ENCODE measurements at regions not wholly inside any gene's neighbourhood (a gene's known extent, or its start where the extent isn't known, plus 50 kb on each side); places are given as distances from the start of the nearest gene placed in this dataset.

- Mint-ChIP-seq H3K27me3 (ENCODE audit: low read depth) (no peaks in the 10 kb centered on the region), H3K36me3 (ENCODE audit: low read depth) (no peaks in the 10 kb centered on the region), H3K4me1 (ENCODE audit: low read depth) (no peaks in the 10 kb centered on the region), H3K4me3 (no peak overlapping the region), H3K27ac (no peak overlapping the region), H3K9me3 (ENCODE audit: insufficient read depth) (no peaks in the 10 kb centered on the region)
- DNase-seq (no peak), ATAC-seq (no peak)
- CTCF ChIA-PET = no interaction called here
- POLR2A ChIA-PET = no interaction called here
These were observed 350.0 kb downstream of the GLRX3 start for GRCh38 chr10:130485958-130486895.

GRCh38 chr10:130486906-130487305, 350.7 kb downstream of the GLRX3 start:
- CTCF ChIA-PET = no interaction called here
- H3K27ac Mint-ChIP-seq = no peak overlapping the region
- ATAC-seq = no peak
- POLR2A ChIA-PET = no interaction called here
- no peaks in the 10 kb centered on the region for H3K27me3 Mint-ChIP-seq (ENCODE audit: low read depth)
- no peaks in the 10 kb centered on the region for H3K4me1 Mint-ChIP-seq (ENCODE audit: low read depth)
- no peaks in the 10 kb centered on the region for H3K36me3 Mint-ChIP-seq (ENCODE audit: low read depth)
- H3K9me3 Mint-ChIP-seq (ENCODE audit: insufficient read depth) = no peaks in the 10 kb centered on the region
- no peak overlapping the region for H3K4me3 Mint-ChIP-seq
- no peak for DNase-seq

- H3K9me3 Mint-ChIP-seq (ENCODE audit: insufficient read depth) = no peaks in the 10 kb centered on the region
- ChIA-PET POLR2A (no interaction called here), CTCF (no interaction called here)
- no peak overlapping the region for H3K27ac Mint-ChIP-seq
- DNase-seq (no peak), ATAC-seq (no peak)
- no peak overlapping the region for H3K4me3 Mint-ChIP-seq
- no peaks in the 10 kb centered on the region for H3K4me1 Mint-ChIP-seq (ENCODE audit: low read depth)
- no peaks in the 10 kb centered on the region for H3K36me3 Mint-ChIP-seq (ENCODE audit: low read depth)
- no peaks in the 10 kb centered on the region for H3K27me3 Mint-ChIP-seq (ENCODE audit: low read depth)
These were observed 351.4 kb downstream of the GLRX3 start for GRCh38 chr10:130487566-130487965.

GRCh38 chr10:130489891-130490290, 353.7 kb downstream of the GLRX3 start:
- no peak overlapping the region for H3K4me3 Mint-ChIP-seq
- no peak for ATAC-seq
- H3K27ac Mint-ChIP-seq = no peak overlapping the region
- H3K27me3 Mint-ChIP-seq (ENCODE audit: low read depth) = no peaks in the 10 kb centered on the region
- no peaks in the 10 kb centered on the region for H3K9me3 Mint-ChIP-seq (ENCODE audit: insufficient read depth)
- no peaks in the 10 kb centered on the region for H3K4me1 Mint-ChIP-seq (ENCODE audit: low read depth)
- CTCF ChIA-PET = no interaction called here
- no peak for DNase-seq
- no peaks in the 10 kb centered on the region for H3K36me3 Mint-ChIP-seq (ENCODE audit: low read depth)
- POLR2A ChIA-PET = no interaction called here

GRCh38 chr10:130491011-130491692, 355.0 kb downstream of the GLRX3 start:
- Mint-ChIP-seq H3K27ac (no peak overlapping the region), H3K9me3 (ENCODE audit: insufficient read depth) (no peaks in the 10 kb centered on the region), H3K4me3 (no peak overlapping the region), H3K36me3 (ENCODE audit: low read depth) (no peaks in the 10 kb centered on the region), H3K27me3 (ENCODE audit: low read depth) (no peaks in the 10 kb centered on the region), H3K4me1 (ENCODE audit: low read depth) (no peaks in the 10 kb centered on the region)
- no peak for ATAC-seq
- ChIA-PET CTCF (no interaction called here), POLR2A (no interaction called here)
- no peak for DNase-seq

- Mint-ChIP-seq H3K9me3 (ENCODE audit: insufficient read depth) (no peaks in the 10 kb centered on the region), H3K4me1 (ENCODE audit: low read depth) (no peaks in the 10 kb centered on the region), H3K36me3 (ENCODE audit: low read depth) (no peaks in the 10 kb centered on the region), H3K4me3 (no peak overlapping the region), H3K27ac (no peak overlapping the region), H3K27me3 (ENCODE audit: low read depth) (no peaks in the 10 kb centered on the region)
- ATAC-seq (no peak), DNase-seq (no peak)
- ChIA-PET POLR2A (no interaction called here), CTCF (no interaction called here)
These were observed 355.5 kb downstream of the GLRX3 start for GRCh38 chr10:130491693-130492050.

GRCh38 chr10:130492266-130492934, 356.2 kb downstream of the GLRX3 start:
- H3K36me3 Mint-ChIP-seq (ENCODE audit: low read depth) = no peaks in the 10 kb centered on the region
- POLR2A ChIA-PET = no interaction called here
- DNase-seq (no peak), ATAC-seq (no peak)
- H3K4me1 Mint-ChIP-seq (ENCODE audit: low read depth) = no peaks in the 10 kb centered on the region
- H3K27ac Mint-ChIP-seq = no peak overlapping the region
- H3K9me3 Mint-ChIP-seq (ENCODE audit: insufficient read depth) = no peaks in the 10 kb centered on the region
- no peak overlapping the region for H3K4me3 Mint-ChIP-seq
- CTCF ChIA-PET = no interaction called here
- H3K27me3 Mint-ChIP-seq (ENCODE audit: low read depth) = no peaks in the 10 kb centered on the region

- ATAC-seq = no peak
- POLR2A ChIA-PET = no interaction called here
- Mint-ChIP-seq H3K27me3 (ENCODE audit: low read depth) (no peaks in the 10 kb centered on the region), H3K27ac (no peak overlapping the region), H3K9me3 (ENCODE audit: insufficient read depth) (no peaks in the 10 kb centered on the region), H3K36me3 (ENCODE audit: low read depth) (no peaks in the 10 kb centered on the region), H3K4me1 (ENCODE audit: low read depth) (no peaks in the 10 kb centered on the region), H3K4me3 (no peak overlapping the region)
- DNase-seq = no peak
- CTCF ChIA-PET = no interaction called here
These were observed 356.8 kb downstream of the GLRX3 start for GRCh38 chr10:130493021-130493420.

- ChIA-PET POLR2A (no interaction called here), CTCF (no interaction called here)
- H3K27ac Mint-ChIP-seq = no peak overlapping the region
- no peaks in the 10 kb centered on the region for H3K9me3 Mint-ChIP-seq (ENCODE audit: insufficient read depth)
- no peaks in the 10 kb centered on the region for H3K27me3 Mint-ChIP-seq (ENCODE audit: low read depth)
- H3K4me3 Mint-ChIP-seq = no peak overlapping the region
- no peaks in the 10 kb centered on the region for H3K4me1 Mint-ChIP-seq (ENCODE audit: low read depth)
- no peak for ATAC-seq
- H3K36me3 Mint-ChIP-seq (ENCODE audit: low read depth) = no peaks in the 10 kb centered on the region
- no peak for DNase-seq
These were observed 357.4 kb downstream of the GLRX3 start for GRCh38 chr10:130493446-130494145.

- H3K4me3 Mint-ChIP-seq = no peak overlapping the region
- H3K4me1 Mint-ChIP-seq (ENCODE audit: low read depth) = no peaks in the 10 kb centered on the region
- ATAC-seq (no peak), DNase-seq (no peak)
- POLR2A ChIA-PET = no interaction called here
- CTCF ChIA-PET = no interaction called here
- no peaks in the 10 kb centered on the region for H3K9me3 Mint-ChIP-seq (ENCODE audit: insufficient read depth)
- H3K27me3 Mint-ChIP-seq (ENCODE audit: low read depth) = no peaks in the 10 kb centered on the region
- H3K36me3 Mint-ChIP-seq (ENCODE audit: low read depth) = no peaks in the 10 kb centered on the region
- H3K27ac Mint-ChIP-seq = no peak overlapping the region
These were observed 359.1 kb downstream of the GLRX3 start for GRCh38 chr10:130495116-130495862.

- POLR2A ChIA-PET = no interaction called here
- Mint-ChIP-seq H3K27ac (no peak overlapping the region), H3K36me3 (ENCODE audit: low read depth) (no peaks in the 10 kb centered on the region), H3K9me3 (ENCODE audit: insufficient read depth) (no peaks in the 10 kb centered on the region), H3K27me3 (ENCODE audit: low read depth) (no peaks in the 10 kb centered on the region), H3K4me3 (no peak overlapping the region), H3K4me1 (ENCODE audit: low read depth) (no peaks in the 10 kb centered on the region)
- ATAC-seq (no peak), DNase-seq (no peak)
- CTCF ChIA-PET = no interaction called here
These were observed 359.9 kb downstream of the GLRX3 start for GRCh38 chr10:130495891-130496636.

All from activated CD8-positive, alpha-beta T cell treated with anti-CD3 and anti-CD28 coated beads, Interleukin-2, amount 10 ng/mL, durations not matched to agents 7 days and 5 days (primary cell).